K562 (cell line): ENCODE measurements at regions not wholly inside any gene's neighbourhood (a gene's known extent, or its start where the extent isn't known, plus 50 kb on each side); places are given as distances from the start of the nearest gene placed in this dataset.

ENCODE experiments used
- ADNP ChIP-seq: fragments of 200-800 bp; sonication (Bioruptor generic); IDR thresholded peaks from 2 replicates; pipeline ENCODE4 v1.6.1; 2016; ENCODE audit warnings: missing genetic modification characterization, missing compliant biosample characterization
- CCAR2 ChIP-seq: fragments of 200-400 bp; formaldehyde crosslinking; IDR thresholded peaks from 2 replicates; pipeline ENCODE4 v1.6.1; 2017; ENCODE audit warnings: mild to moderate bottlenecking, low read depth, low read length
- CHD1 ChIP-seq: fragments of 200-600 bp; sonication (generic); IDR thresholded peaks from one replicate; pipeline ENCODE4 v1.6.1; 2012; ENCODE audit warnings: mild to moderate bottlenecking, moderate library complexity, low read length, inconsistent platforms
- GATA2 ChIP-seq: sonication (generic); formaldehyde crosslinking; IDR thresholded peaks from 2 replicates; pipeline ENCODE4 v1.4.0; 2020; ENCODE audit warnings: mild to moderate bottlenecking, missing genetic modification reagents
- GTF2F1 ChIP-seq: IDR thresholded peaks from 2 replicates; pipeline ENCODE4 v1.6.1; 2011; ENCODE audit warnings: low read depth, low read length, improper control_type of control experiment
- HDAC2 ChIP-seq: fragments of 450-650 bp; IDR thresholded peaks from 2 replicates; pipeline ENCODE4 v1.6.1; 2016; ENCODE audit warnings: mild to moderate bottlenecking
- LEF1 ChIP-seq: fragments of 450-650 bp; IDR thresholded peaks from 2 replicates; pipeline ENCODE4 v1.6.1; 2016; ENCODE audit warnings: mild to moderate bottlenecking
- MCM3 ChIP-seq: fragments of 450-650 bp; IDR thresholded peaks from 2 replicates; pipeline ENCODE4 v1.6.1; 2016
- MTA2 ChIP-seq: fragments of 450-650 bp; IDR thresholded peaks from 2 replicates; pipeline ENCODE4 v1.6.1; 2016; ENCODE audit warnings: low read depth
- RFX5 ChIP-seq: IDR thresholded peaks from 2 replicates; pipeline ENCODE4 v1.6.1; 2011; ENCODE audit warnings: low read depth, mild to moderate bottlenecking, improper control_type of control experiment, low read length
- SIN3B ChIP-seq: fragments of 450-650 bp; IDR thresholded peaks from 2 replicates; pipeline ENCODE4 v1.6.1; 2017; ENCODE audit warnings: low read depth, mild to moderate bottlenecking, moderate library complexity
- SMARCC2 ChIP-seq: fragments of 450-650 bp; IDR thresholded peaks from 2 replicates; pipeline ENCODE4 v1.6.1; 2017; ENCODE audit warnings: antibody characterized with exemption, moderate library complexity, mild to moderate bottlenecking, low read depth
- TCF7 ChIP-seq: sonication (generic); IDR thresholded peaks from 2 replicates; pipeline ENCODE4 v1.6.1; 2016; ENCODE audit warnings: antibody characterized with exemption, borderline replicate concordance
- ZNF699 ChIP-seq: fragments of 250-450 bp; sonication (Bioruptor Pico); IDR thresholded peaks from 2 replicates; pipeline ENCODE4 v1.8.0; 2021; ENCODE audit warnings: mild to moderate bottlenecking, moderate library complexity; ENCODE audit not compliant: insufficient replicate concordance
- TF ChIP-seq, protein P1 (sequence below): fragments of 450-650 bp; formaldehyde crosslinking; IDR thresholded peaks from 2 replicates; pipeline ENCODE4 v1.4.0; 2022; ENCODE audit warnings: mild to moderate bottlenecking, moderate library complexity
- TF ChIP-seq, protein P2 (sequence below): sonication (generic); formaldehyde crosslinking; IDR thresholded peaks from 2 replicates; pipeline ENCODE4 v1.8.0; 2022; ENCODE audit warnings: mild to moderate bottlenecking, missing genetic modification reagents, borderline replicate concordance
- TF ChIP-seq, protein P3 (sequence below), 2 experiments: fragments of 450-650 bp in 1 of 2; sonication (generic) in 1 of 2; formaldehyde crosslinking; conservative IDR thresholded peaks; 2 replicates each; pipeline versions ENCODE4 v1.4.0 to v1.8.1; 2020 to 2022; ENCODE audit warnings: mild to moderate bottlenecking in 1 of 2, missing genetic modification reagents in 1 of 2
- TF ChIP-seq, protein P4 (sequence below): fragments of 450-650 bp; formaldehyde crosslinking; IDR thresholded peaks from 2 replicates; pipeline ENCODE4 v1.4.0; 2022; ENCODE audit warnings: missing genetic modification characterization
- TF ChIP-seq, protein P5 (sequence below), 2 experiments: fragments of 450-650 bp in 1 of 2; IDR thresholded peaks; 2 replicates each; pipeline ENCODE4 v1.6.1; 2011 to 2017; ENCODE audit warnings: low read depth in 2 of 2, antibody characterized with exemption in 1 of 2, borderline replicate concordance in 1 of 2, low read length in 1 of 2, mild to moderate bottlenecking in 1 of 2, mixed read lengths in 1 of 2; ENCODE audit not compliant: control insufficient read depth in 1 of 2
- TF ChIP-seq, protein P6 (sequence below): fragments of 200-800 bp; sonication (Bioruptor generic); IDR thresholded peaks from 2 replicates; pipeline ENCODE4 v1.6.1; 2017; ENCODE audit warnings: missing genetic modification characterization, missing compliant biosample characterization

DNA sequence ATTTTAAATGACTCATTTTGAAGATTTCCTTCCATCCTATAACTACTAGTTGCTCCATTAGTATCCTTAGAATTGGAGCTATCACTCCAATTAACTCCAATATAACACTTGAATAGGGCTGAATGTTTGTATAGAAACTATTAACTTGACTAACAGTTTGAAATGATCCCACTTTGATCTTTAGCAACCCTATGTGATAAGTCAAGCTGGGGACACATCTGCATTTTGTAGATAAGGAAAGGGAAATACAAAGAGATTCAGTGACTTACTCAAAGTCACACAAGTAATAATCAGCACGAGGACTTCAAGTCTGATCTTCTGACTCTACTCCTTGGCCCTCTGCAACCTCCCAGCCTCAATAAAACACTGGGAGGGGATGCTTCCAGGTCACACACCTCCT is 101.1 kb downstream of the TMEM215 start (continued):
- TF ChIP-seq, protein P1, sequence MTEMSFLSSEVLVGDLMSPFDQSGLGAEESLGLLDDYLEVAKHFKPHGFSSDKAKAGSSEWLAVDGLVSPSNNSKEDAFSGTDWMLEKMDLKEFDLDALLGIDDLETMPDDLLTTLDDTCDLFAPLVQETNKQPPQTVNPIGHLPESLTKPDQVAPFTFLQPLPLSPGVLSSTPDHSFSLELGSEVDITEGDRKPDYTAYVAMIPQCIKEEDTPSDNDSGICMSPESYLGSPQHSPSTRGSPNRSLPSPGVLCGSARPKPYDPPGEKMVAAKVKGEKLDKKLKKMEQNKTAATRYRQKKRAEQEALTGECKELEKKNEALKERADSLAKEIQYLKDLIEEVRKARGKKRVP = 0 out of 2 replicates have a peak, but pooled peaks have one; percentile 10
- no peak for TF ChIP-seq ZNF699
- TF ChIP-seq, protein P2, sequence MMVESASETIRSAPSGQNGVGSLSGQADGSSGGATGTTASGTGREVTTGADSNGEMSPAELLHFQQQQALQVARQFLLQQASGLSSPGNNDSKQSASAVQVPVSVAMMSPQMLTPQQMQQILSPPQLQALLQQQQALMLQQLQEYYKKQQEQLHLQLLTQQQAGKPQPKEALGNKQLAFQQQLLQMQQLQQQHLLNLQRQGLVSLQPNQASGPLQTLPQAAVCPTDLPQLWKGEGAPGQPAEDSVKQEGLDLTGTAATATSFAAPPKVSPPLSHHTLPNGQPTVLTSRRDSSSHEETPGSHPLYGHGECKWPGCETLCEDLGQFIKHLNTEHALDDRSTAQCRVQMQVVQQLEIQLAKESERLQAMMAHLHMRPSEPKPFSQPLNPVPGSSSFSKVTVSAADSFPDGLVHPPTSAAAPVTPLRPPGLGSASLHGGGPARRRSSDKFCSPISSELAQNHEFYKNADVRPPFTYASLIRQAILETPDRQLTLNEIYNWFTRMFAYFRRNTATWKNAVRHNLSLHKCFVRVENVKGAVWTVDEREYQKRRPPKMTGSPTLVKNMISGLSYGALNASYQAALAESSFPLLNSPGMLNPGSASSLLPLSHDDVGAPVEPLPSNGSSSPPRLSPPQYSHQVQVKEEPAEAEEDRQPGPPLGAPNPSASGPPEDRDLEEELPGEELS (CRISPR knock-in tag) = no peak
- TF ChIP-seq, protein P3, sequence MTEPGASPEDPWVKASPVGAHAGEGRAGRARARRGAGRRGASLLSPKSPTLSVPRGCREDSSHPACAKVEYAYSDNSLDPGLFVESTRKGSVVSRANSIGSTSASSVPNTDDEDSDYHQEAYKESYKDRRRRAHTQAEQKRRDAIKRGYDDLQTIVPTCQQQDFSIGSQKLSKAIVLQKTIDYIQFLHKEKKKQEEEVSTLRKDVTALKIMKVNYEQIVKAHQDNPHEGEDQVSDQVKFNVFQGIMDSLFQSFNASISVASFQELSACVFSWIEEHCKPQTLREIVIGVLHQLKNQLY (CRISPR knock-in tag; conservative IDR thresholded peaks at IDR 0.05) = no peak
- no peak for TF ChIP-seq GTF2F1
- TF ChIP-seq CHD1 = no peak
- no peak for TF ChIP-seq CCAR2
- TF ChIP-seq HDAC2 = 0 out of 2 replicates have a peak, but pooled peaks have one; percentile 36
- peak; percentile 78 for TF ChIP-seq MTA2
- TF ChIP-seq, protein P4, sequence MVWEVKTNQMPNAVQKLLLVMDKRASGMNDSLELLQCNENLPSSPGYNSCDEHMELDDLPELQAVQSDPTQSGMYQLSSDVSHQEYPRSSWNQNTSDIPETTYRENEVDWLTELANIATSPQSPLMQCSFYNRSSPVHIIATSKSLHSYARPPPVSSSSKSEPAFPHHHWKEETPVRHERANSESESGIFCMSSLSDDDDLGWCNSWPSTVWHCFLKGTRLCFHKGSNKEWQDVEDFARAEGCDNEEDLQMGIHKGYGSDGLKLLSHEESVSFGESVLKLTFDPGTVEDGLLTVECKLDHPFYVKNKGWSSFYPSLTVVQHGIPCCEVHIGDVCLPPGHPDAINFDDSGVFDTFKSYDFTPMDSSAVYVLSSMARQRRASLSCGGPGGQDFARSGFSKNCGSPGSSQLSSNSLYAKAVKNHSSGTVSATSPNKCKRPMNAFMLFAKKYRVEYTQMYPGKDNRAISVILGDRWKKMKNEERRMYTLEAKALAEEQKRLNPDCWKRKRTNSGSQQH (CRISPR knock-in tag) = no peak
- TF ChIP-seq, protein P5, sequence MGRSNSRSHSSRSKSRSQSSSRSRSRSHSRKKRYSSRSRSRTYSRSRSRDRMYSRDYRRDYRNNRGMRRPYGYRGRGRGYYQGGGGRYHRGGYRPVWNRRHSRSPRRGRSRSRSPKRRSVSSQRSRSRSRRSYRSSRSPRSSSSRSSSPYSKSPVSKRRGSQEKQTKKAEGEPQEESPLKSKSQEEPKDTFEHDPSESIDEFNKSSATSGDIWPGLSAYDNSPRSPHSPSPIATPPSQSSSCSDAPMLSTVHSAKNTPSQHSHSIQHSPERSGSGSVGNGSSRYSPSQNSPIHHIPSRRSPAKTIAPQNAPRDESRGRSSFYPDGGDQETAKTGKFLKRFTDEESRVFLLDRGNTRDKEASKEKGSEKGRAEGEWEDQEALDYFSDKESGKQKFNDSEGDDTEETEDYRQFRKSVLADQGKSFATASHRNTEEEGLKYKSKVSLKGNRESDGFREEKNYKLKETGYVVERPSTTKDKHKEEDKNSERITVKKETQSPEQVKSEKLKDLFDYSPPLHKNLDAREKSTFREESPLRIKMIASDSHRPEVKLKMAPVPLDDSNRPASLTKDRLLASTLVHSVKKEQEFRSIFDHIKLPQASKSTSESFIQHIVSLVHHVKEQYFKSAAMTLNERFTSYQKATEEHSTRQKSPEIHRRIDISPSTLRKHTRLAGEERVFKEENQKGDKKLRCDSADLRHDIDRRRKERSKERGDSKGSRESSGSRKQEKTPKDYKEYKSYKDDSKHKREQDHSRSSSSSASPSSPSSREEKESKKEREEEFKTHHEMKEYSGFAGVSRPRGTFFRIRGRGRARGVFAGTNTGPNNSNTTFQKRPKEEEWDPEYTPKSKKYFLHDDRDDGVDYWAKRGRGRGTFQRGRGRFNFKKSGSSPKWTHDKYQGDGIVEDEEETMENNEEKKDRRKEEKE (IDR thresholded peaks at IDR 0.05; ENCODE audit: borderline replicate concordance in 1 of 2, control insufficient read depth in 1 of 2, low read depth in 2 of 2, low read length in 1 of 2) = no peak
- peak; percentile 99 for TF ChIP-seq LEF1
- TF ChIP-seq, protein P6, sequence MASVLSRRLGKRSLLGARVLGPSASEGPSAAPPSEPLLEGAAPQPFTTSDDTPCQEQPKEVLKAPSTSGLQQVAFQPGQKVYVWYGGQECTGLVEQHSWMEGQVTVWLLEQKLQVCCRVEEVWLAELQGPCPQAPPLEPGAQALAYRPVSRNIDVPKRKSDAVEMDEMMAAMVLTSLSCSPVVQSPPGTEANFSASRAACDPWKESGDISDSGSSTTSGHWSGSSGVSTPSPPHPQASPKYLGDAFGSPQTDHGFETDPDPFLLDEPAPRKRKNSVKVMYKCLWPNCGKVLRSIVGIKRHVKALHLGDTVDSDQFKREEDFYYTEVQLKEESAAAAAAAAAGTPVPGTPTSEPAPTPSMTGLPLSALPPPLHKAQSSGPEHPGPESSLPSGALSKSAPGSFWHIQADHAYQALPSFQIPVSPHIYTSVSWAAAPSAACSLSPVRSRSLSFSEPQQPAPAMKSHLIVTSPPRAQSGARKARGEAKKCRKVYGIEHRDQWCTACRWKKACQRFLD (CRISPR knock-in tag) = no peak
- peak; percentile 97 for TF ChIP-seq TCF7
- TF ChIP-seq GATA2 (CRISPR knock-in tag) = peak; percentile 56
- TF ChIP-seq ADNP = no peak
- no peak for TF ChIP-seq SIN3B
- no peak for TF ChIP-seq RFX5
- TF ChIP-seq MCM3 = no peak
- no peak for TF ChIP-seq SMARCC2
